Endodermal cell (in vitro differentiated cells): ENCODE measurements at regions not wholly inside any gene's neighbourhood (a gene's known extent, or its start where the extent isn't known, plus 50 kb on each side); places are given as distances from the start of the nearest gene placed in this dataset.

ENCODE experiments used
- DNase-seq: peaks from one replicate; pipeline ENCODE4 v3.0.0-alpha.2; 2017
- H3K27ac ChIP-seq: 2 replicates; pipeline ENCODE4 v1.5.1; 2013; ENCODE audit warnings: mild to moderate bottlenecking, low read depth, low read length, moderate library complexity
- H3K27me3 ChIP-seq: 2 replicates; pipeline ENCODE4 v1.6.1; 2013; ENCODE audit warnings: mild to moderate bottlenecking, low read length, moderate library complexity; ENCODE audit not compliant: insufficient read depth, control insufficient read depth, poor library complexity, severe bottlenecking
- H3K36me3 ChIP-seq: 2 replicates; pipeline ENCODE4 v1.7.0; 2013; ENCODE audit warnings: mild to moderate bottlenecking, low read length, moderate library complexity; ENCODE audit not compliant: control insufficient read depth, insufficient read depth
- H3K4me1 ChIP-seq: one replicate; pipeline ENCODE4 v1.7.0; 2013; ENCODE audit warnings: low read length; ENCODE audit not compliant: control insufficient read depth, insufficient read depth
- H3K4me3 ChIP-seq: 2 replicates; pipeline ENCODE4 v1.5.1; 2013; ENCODE audit warnings: mild to moderate bottlenecking, low read length, moderate library complexity
- H3K9ac ChIP-seq: 2 replicates; pipeline ENCODE4 v1.6.1; 2013; ENCODE audit warnings: mild to moderate bottlenecking, low read length, moderate library complexity; ENCODE audit not compliant: poor library complexity, severe bottlenecking; ENCODE audit errors: extremely low read depth
- H3K9me3 ChIP-seq: 2 replicates; pipeline ENCODE4 v1.6.1; 2013; ENCODE audit warnings: mild to moderate bottlenecking, low read length, moderate library complexity; ENCODE audit not compliant: control insufficient read depth
- H3K27ac Mint-ChIP-seq: 2 replicates; pipeline ENCODE4 v1.8.0; 2020; ENCODE audit warnings: mixed read lengths
- H3K27me3 Mint-ChIP-seq: 2 replicates; pipeline ENCODE4 v1.8.0; 2021; ENCODE audit warnings: mild to moderate bottlenecking, mixed read lengths; ENCODE audit not compliant: insufficient read depth
- H3K36me3 Mint-ChIP-seq: 2 replicates; pipeline ENCODE4 v1.8.0; 2020; ENCODE audit warnings: low read depth, mixed read lengths
- H3K4me1 Mint-ChIP-seq: 2 replicates; pipeline ENCODE4 v1.8.0; 2020; ENCODE audit warnings: mixed read lengths
- H3K4me3 Mint-ChIP-seq: 2 replicates; pipeline ENCODE4 v1.8.0; 2020; ENCODE audit warnings: mild to moderate bottlenecking, moderate library complexity, mixed read lengths
- H3K9me3 Mint-ChIP-seq: 2 replicates; pipeline ENCODE4 v1.8.0; 2020; ENCODE audit warnings: mild to moderate bottlenecking, mixed read lengths
- CTCF ChIP-seq: fragments of 200-600 bp; sonication (generic); conservative IDR thresholded peaks from 2 replicates; pipeline ENCODE4 v1.5.0; 2021; ENCODE audit warnings: antibody characterized with exemption, mild to moderate bottlenecking
- WGBS, 2 experiments: methylation state at CpG; one replicate each; pipeline versions ENCODE4 v1.1.5 to v1.1.7; 2013; ENCODE audit warnings: missing lambda C conversion rate in 2 of 2, mixed read lengths in 1 of 2; ENCODE audit not compliant: insufficient coverage in 1 of 2, insufficient read length in 1 of 2; 5-methylcytosine and 5-hydroxymethylcytosine counted together

GRCh38 chr4:66340286-66340893, 670.1 kb upstream of the EPHA5 start:
- H3K4me1 ChIP-seq, result no peaks in the 10 kb centered on the region
- no peaks in the 10 kb centered on the region for H3K4me1 Mint-ChIP-seq
- TF ChIP-seq CTCF, result no peak
- no peaks in the 10 kb centered on the region for H3K9me3 Mint-ChIP-seq
- DNase-seq, result no peak
- H3K36me3 Mint-ChIP-seq, result no peaks in the 10 kb centered on the region
- no peak overlapping the region for H3K4me3 ChIP-seq
- no peaks in the 10 kb centered on the region for H3K9me3 ChIP-seq
- no peak overlapping the region for H3K4me3 Mint-ChIP-seq
- H3K27me3 ChIP-seq, result no peaks in the 10 kb centered on the region
- H3K27ac Mint-ChIP-seq, result no peak overlapping the region
- no peak overlapping the region for H3K9ac ChIP-seq
- no peaks in the 10 kb centered on the region for H3K36me3 ChIP-seq
- no peak overlapping the region for H3K27ac ChIP-seq
- no CpG with 5 or more reads among the region's 3 CpGs for WGBS, 2 experiments
- no peaks in the 10 kb centered on the region for H3K27me3 Mint-ChIP-seq

GRCh38 chr4:66339007-66339406, 668.7 kb upstream of the EPHA5 start:
- TF ChIP-seq CTCF, result no peak
- 83 to 99% methylated on average over 1 to 3 of the region's 3 CpGs for WGBS, 2 experiments
- Mint-ChIP-seq H3K4me1 (no peaks in the 10 kb centered on the region), H3K27ac (no peak overlapping the region), H3K27me3 (no peaks in the 10 kb centered on the region), H3K4me3 (no peak overlapping the region), H3K36me3 (no peaks in the 10 kb centered on the region), H3K9me3 (no peaks in the 10 kb centered on the region)
- DNase-seq, result no peak
- no peak overlapping the region for H3K4me3 ChIP-seq
- no peak overlapping the region for H3K27ac ChIP-seq
- no peaks in the 10 kb centered on the region for H3K4me1 ChIP-seq
- H3K27me3 ChIP-seq, result no peaks in the 10 kb centered on the region
- H3K9me3 ChIP-seq, result no peaks in the 10 kb centered on the region
- no peaks in the 10 kb centered on the region for H3K36me3 ChIP-seq
- no peak overlapping the region for H3K9ac ChIP-seq

- no peak for DNase-seq
- Histone ChIP-seq H3K27ac (no peak overlapping the region), H3K4me3 (no peak overlapping the region), H3K27me3 (no peaks in the 10 kb centered on the region), H3K9ac (no peak overlapping the region), H3K4me1 (no peaks in the 10 kb centered on the region), H3K36me3 (no peaks in the 10 kb centered on the region), H3K9me3 (no peaks in the 10 kb centered on the region)
- H3K27ac Mint-ChIP-seq, result no peak overlapping the region
- no peaks in the 10 kb centered on the region for H3K27me3 Mint-ChIP-seq
- H3K4me1 Mint-ChIP-seq, result peaks cover 8% of the 10 kb centered on the region
- no peaks in the 10 kb centered on the region for H3K36me3 Mint-ChIP-seq
- H3K9me3 Mint-ChIP-seq, result no peaks in the 10 kb centered on the region
- no peak for TF ChIP-seq CTCF
- no peak overlapping the region for H3K4me3 Mint-ChIP-seq
These were observed 661.5 kb upstream of the EPHA5 start for GRCh38 chr4:66331761-66332160.
